Hematopoietic multipotent progenitor cell (in vitro differentiated cells): ENCODE measurements at regions not wholly inside any gene's neighbourhood (a gene's known extent, or its start where the extent isn't known, plus 50 kb on each side); places are given as distances from the start of the nearest gene placed in this dataset.
"Not testable (repeated sequence)": the region's sequence is repeated elsewhere in the genome, so short reads cannot be mapped to it uniquely, and the experiment has no call there.

Source experiments
- DNase-seq, 3 donors: peaks; one replicate each; pipeline ENCODE4 v3.0.0-alpha.2; 2011 to 2015; ENCODE audit warnings: low read depth in 2 of 3, low spot score in 2 of 3

- no peak for DNase-seq
Measured at GRCh38 chr5:20370061-20370460, 382.1 kb upstream of the CDH18 start.

- no peak for DNase-seq
Measured at GRCh38 chr5:20369518-20369885, 381.5 kb upstream of the CDH18 start.

GRCh38 chr5:20368571-20369517 is 380.8 kb upstream of the CDH18 start:
- DNase-seq, result no peak

- no peak for DNase-seq
Measured at GRCh38 chr5:20367178-20367577, 379.2 kb upstream of the CDH18 start.

- no peak for DNase-seq
Measured at GRCh38 chr5:20360263-20360662, 372.3 kb upstream of the CDH18 start.

GRCh38 chr5:20359377-20359776 is 371.4 kb upstream of the CDH18 start:
- no peak for DNase-seq

- no peak for DNase-seq
Measured at GRCh38 chr5:20353499-20353898, 365.5 kb upstream of the CDH18 start.

- DNase-seq, result no peak
Measured at GRCh38 chr5:20351849-20352248, 363.8 kb upstream of the CDH18 start.

GRCh38 chr5:20348321-20348720 is 360.3 kb upstream of the CDH18 start:
- DNase-seq, result no peak

- DNase-seq, result no peak
Measured at GRCh38 chr5:20347334-20347733, 359.3 kb upstream of the CDH18 start.

- DNase-seq, result peak in 2 of 3 donors; percentile 9 to 60
Measured at GRCh38 chr5:20340126-20340525, 352.1 kb upstream of the CDH18 start.

GRCh38 chr5:20335978-20336377 is 348.0 kb upstream of the CDH18 start:
- no peak for DNase-seq

GRCh38 chr5:20331826-20332225 is 343.8 kb upstream of the CDH18 start:
- DNase-seq, result no peak

- no peak for DNase-seq
Measured at GRCh38 chr5:20323323-20323722, 335.3 kb upstream of the CDH18 start.

GRCh38 chr5:20307391-20307790 is 319.4 kb upstream of the CDH18 start:
- DNase-seq, result no peak

GRCh38 chr5:20305463-20305862 is 317.5 kb upstream of the CDH18 start:
- DNase-seq, result no peak

- not testable (repeated sequence) for DNase-seq
Measured at GRCh38 chr5:20304570-20304969, 316.6 kb upstream of the CDH18 start.

GRCh38 chr5:20300110-20300509 is 312.1 kb upstream of the CDH18 start:
- no peak for DNase-seq

- DNase-seq, result no peak
Measured at GRCh38 chr5:20294696-20295095, 306.7 kb upstream of the CDH18 start.

GRCh38 chr5:20291766-20292165 is 303.8 kb upstream of the CDH18 start:
- DNase-seq, result no peak

- no peak for DNase-seq
Measured at GRCh38 chr5:20287640-20288039, 299.6 kb upstream of the CDH18 start.

- no peak for DNase-seq
Measured at GRCh38 chr5:20286512-20286911, 298.5 kb upstream of the CDH18 start.

GRCh38 chr5:20276959-20277263 is 288.9 kb upstream of the CDH18 start:
- DNase-seq, result no peak
